Spleen (tissue), 7 donors: ENCODE measurements at regions not wholly inside any gene's neighbourhood (a gene's known extent, or its start where the extent isn't known, plus 50 kb on each side); places are given as distances from the start of the nearest gene placed in this dataset.
"Not testable (repeated sequence)": the region's sequence is repeated elsewhere in the genome, so short reads cannot be mapped to it uniquely, and the experiment has no call there.

ENCODE experiments used
- CTCF ChIP-seq, 11 experiments: fragments of 200-600 bp in 7 of 11; fragments of 450-650 bp in 4 of 11; sonication (generic) in 4 of 11; IDR thresholded peaks in 8 of 11; conservative IDR thresholded peaks in 3 of 11; 1 replicate in 7 of 11; 2 replicates in 4 of 11; pipeline versions ENCODE4 v1.4.0 to v1.8.0; 2016 to 2021; ENCODE audit warnings: antibody characterized with exemption in 11 of 11, inconsistent platforms in 4 of 11, mild to moderate bottlenecking in 1 of 11
- POLR2AphosphoS5 ChIP-seq, 3 donors: sonication (generic); formaldehyde crosslinking; IDR thresholded peaks; one replicate each; pipeline ENCODE4 v1.5.1; 2017; ENCODE audit warnings: antibody characterized with exemption in 3 of 3
- donor health status: DM: no; HTN: no; CAD: no; lungs with moderate emphysema.
- donor health status: DM: no; HTN: no; CAD: no.
- donor health status: DM: no; HTN: no; CAD: no.

- TF ChIP-seq CTCF (IDR thresholded peaks at IDR 0.05 in 8 of 11, conservative IDR thresholded peaks at IDR 0.05 in 3 of 11); POLR2AphosphoS5 (IDR thresholded peaks at IDR 0.05): not testable (repeated sequence)
Observed at GRCh38 chr1:83427566-83427965, 571.4 kb downstream of the TTLL7 start.
